Daoy (cell line): ENCODE measurements at regions not wholly inside any gene's neighbourhood (a gene's known extent, or its start where the extent isn't known, plus 50 kb on each side); places are given as distances from the start of the nearest gene placed in this dataset.

Experiments
- DNase-seq: peaks from one replicate; pipeline ENCODE4 v3.0.0-alpha.2; 2015; ENCODE audit warnings: low read depth

GRCh38 chr1:209218113-209218512 is 365.4 kb upstream of the CAMK1G start:
- no peak for DNase-seq

- DNase-seq: no peak
Measured at GRCh38 chr1:209218981-209219380, 364.5 kb upstream of the CAMK1G start.

- DNase-seq: no peak
Measured at GRCh38 chr1:209219791-209220524, 363.6 kb upstream of the CAMK1G start.

GRCh38 chr1:209222826-209223225 is 360.7 kb upstream of the CAMK1G start:
- DNase-seq: no peak

- no peak for DNase-seq
Measured at GRCh38 chr1:209223791-209224190, 359.7 kb upstream of the CAMK1G start.

- DNase-seq: no peak
Measured at GRCh38 chr1:209224886-209225285, 358.6 kb upstream of the CAMK1G start.

GRCh38 chr1:209227171-209227570 is 356.3 kb upstream of the CAMK1G start:
- DNase-seq: no peak

- no peak for DNase-seq
Measured at GRCh38 chr1:209227941-209228340, 355.6 kb upstream of the CAMK1G start.

- DNase-seq: no peak
Measured at GRCh38 chr1:209229494-209230061, 353.9 kb upstream of the CAMK1G start.

- DNase-seq: no peak
Measured at GRCh38 chr1:209230314-209230713, 353.2 kb upstream of the CAMK1G start.

- DNase-seq: no peak
Measured at GRCh38 chr1:209231476-209232156, 351.9 kb upstream of the CAMK1G start.

GRCh38 chr1:209232197-209232596 is 351.3 kb upstream of the CAMK1G start:
- no peak for DNase-seq

- no peak for DNase-seq
Measured at GRCh38 chr1:209232759-209233158, 350.8 kb upstream of the CAMK1G start.

- DNase-seq: no peak
Measured at GRCh38 chr1:209235166-209235565, 348.3 kb upstream of the CAMK1G start.

GRCh38 chr1:209238356-209238755 is 345.2 kb upstream of the CAMK1G start:
- no peak for DNase-seq

GRCh38 chr1:209240351-209240750 is 343.2 kb upstream of the CAMK1G start:
- DNase-seq: no peak

- DNase-seq: no peak
Measured at GRCh38 chr1:209241487-209241886, 342.0 kb upstream of the CAMK1G start.

- peak; percentile 58 for DNase-seq
Measured at GRCh38 chr1:209248649-209249279, 334.8 kb upstream of the CAMK1G start.

GRCh38 chr1:209249280-209249670 is 334.2 kb upstream of the CAMK1G start:
- no peak for DNase-seq

GRCh38 chr1:209249785-209250440 is 333.6 kb upstream of the CAMK1G start:
- DNase-seq: no peak

GRCh38 chr1:209250861-209251636 is 332.5 kb upstream of the CAMK1G start:
- no peak for DNase-seq
